Panc1 (cell line): ENCODE measurements at regions not wholly inside any gene's neighbourhood (a gene's known extent, or its start where the extent isn't known, plus 50 kb on each side); places are given as distances from the start of the nearest gene placed in this dataset.

ENCODE experiments used
- POLR2AphosphoS5 ChIP-seq: IDR thresholded peaks from 2 replicates; pipeline ENCODE4 v1.6.1; 2012; ENCODE audit warnings: mild to moderate bottlenecking, low read depth, low read length, moderate library complexity
- SIN3A ChIP-seq: IDR thresholded peaks from 2 replicates; pipeline ENCODE4 v1.6.1; 2012; ENCODE audit warnings: low read depth, mild to moderate bottlenecking, low read length, moderate library complexity, borderline replicate concordance; ENCODE audit not compliant: insufficient read depth
- TCF7L2 ChIP-seq: IDR thresholded peaks from 2 replicates; pipeline ENCODE4 v1.6.1; 2011; ENCODE audit warnings: mild to moderate bottlenecking, low read depth, low read length, inconsistent platforms
- TF ChIP-seq, protein P1 (sequence below): fragments of 450-650 bp; IDR thresholded peaks from 2 replicates; pipeline ENCODE4 v1.5.1; 2017; ENCODE audit warnings: mild to moderate bottlenecking

DNA sequence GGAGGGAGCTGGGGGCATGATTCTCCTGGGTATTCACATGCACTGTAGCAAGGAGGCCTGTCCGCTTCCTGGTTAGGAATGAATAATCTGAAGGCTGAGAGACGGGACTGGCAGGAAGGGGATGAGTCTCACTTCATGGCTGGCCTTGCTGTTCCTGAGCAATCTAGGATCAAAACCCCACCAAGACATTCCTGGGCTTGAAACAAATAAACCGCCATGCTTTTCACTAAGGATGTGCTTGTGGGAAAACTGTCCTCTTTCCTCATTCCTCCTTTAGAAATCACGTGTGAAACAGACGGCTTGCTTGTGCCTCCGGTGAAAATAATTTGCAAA lies 132.8 kb downstream of the MACROH2A1 start:
- TF ChIP-seq, protein P1, sequence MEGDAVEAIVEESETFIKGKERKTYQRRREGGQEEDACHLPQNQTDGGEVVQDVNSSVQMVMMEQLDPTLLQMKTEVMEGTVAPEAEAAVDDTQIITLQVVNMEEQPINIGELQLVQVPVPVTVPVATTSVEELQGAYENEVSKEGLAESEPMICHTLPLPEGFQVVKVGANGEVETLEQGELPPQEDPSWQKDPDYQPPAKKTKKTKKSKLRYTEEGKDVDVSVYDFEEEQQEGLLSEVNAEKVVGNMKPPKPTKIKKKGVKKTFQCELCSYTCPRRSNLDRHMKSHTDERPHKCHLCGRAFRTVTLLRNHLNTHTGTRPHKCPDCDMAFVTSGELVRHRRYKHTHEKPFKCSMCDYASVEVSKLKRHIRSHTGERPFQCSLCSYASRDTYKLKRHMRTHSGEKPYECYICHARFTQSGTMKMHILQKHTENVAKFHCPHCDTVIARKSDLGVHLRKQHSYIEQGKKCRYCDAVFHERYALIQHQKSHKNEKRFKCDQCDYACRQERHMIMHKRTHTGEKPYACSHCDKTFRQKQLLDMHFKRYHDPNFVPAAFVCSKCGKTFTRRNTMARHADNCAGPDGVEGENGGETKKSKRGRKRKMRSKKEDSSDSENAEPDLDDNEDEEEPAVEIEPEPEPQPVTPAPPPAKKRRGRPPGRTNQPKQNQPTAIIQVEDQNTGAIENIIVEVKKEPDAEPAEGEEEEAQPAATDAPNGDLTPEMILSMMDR: no peak
- TF ChIP-seq TCF7L2 (no peak), SIN3A (no peak), POLR2AphosphoS5 (no peak)
